HCT116 (cell line): ENCODE measurements at regions not wholly inside any gene's neighbourhood (a gene's known extent, or its start where the extent isn't known, plus 50 kb on each side); places are given as distances from the start of the nearest gene placed in this dataset.

Experiments
- ATAC-seq: fragments of 200-7000 bp; cut with Tn5 transposase; 2 replicates; pipeline ENCODE4 v1.9.1; 2020; ENCODE audit warnings: mild to moderate bottlenecking, moderate library complexity
- BruUV-seq: library from RNA; stranded (reverse); fragments of 400-500 nt; replicated peaks from 2 replicates; lab custom pipeline; 2021; lab: Mats Ljungman, UMichigan
- CTCF ChIA-PET: fragments of 300-600 bp; sonication (Branson Sonifier 250); formaldehyde crosslinking; loops from one replicate; lab custom pipeline; 2021; ENCODE audit warnings: antibody characterized with exemption; lab: Charles Lee
- POLR2A ChIA-PET: fragments of 300-600, 350-600 bp; sonication (Branson Sonifier 250); formaldehyde crosslinking; loops from one replicate; lab custom pipeline; 2021; ENCODE audit warnings: antibody characterized with exemption; lab: Charles Lee
- RAD21 ChIA-PET, 2 experiments: fragments of 300-600 bp; sonication (Branson Sonifier 250); formaldehyde crosslinking; loops; one replicate each; lab custom pipeline; 2023; ENCODE audit warnings: low total read pairs in 2 of 2; ENCODE audit not compliant: uncharacterized antibody in 2 of 2, unreplicated experiment in 2 of 2, low non-redundant PET in 1 of 2; lab: Charles Lee
- DNase-seq: peaks from one replicate; pipeline ENCODE4 v3.0.0-alpha.2; 2010; ENCODE audit warnings: low read depth, low spot score
- H2AFZ ChIP-seq: fragments of 200-600 bp; shearing (Covaris generic), sonication (generic); 2 replicates; pipeline ENCODE4 v1.6.1; 2017; ENCODE audit warnings: low read depth, mixed run types, mixed read lengths, antibody characterized with exemption, low read length; ENCODE audit not compliant: poor library complexity, severe bottlenecking
- H3K27ac ChIP-seq: 2 replicates; pipeline ENCODE4 v1.5.1; 2012; ENCODE audit warnings: low read depth, low read length
- H3K27me3 ChIP-seq: fragments of 200-600 bp; sonication (generic); 2 replicates; pipeline ENCODE4 v1.6.1; 2016; ENCODE audit warnings: mixed run types, low read length, mixed read lengths; ENCODE audit not compliant: insufficient read depth
- H3K36me3 ChIP-seq, 2 experiments: fragments of 200-500 bp in 1 of 2; fragments of 200-600 bp in 1 of 2; sonication (Bioruptor generic) in 1 of 2; sonication (generic) in 1 of 2; 2 replicates each; pipeline versions ENCODE4 v1.5.1 to v1.6.1; 2014 to 2016; ENCODE audit warnings: low read length in 2 of 2, inconsistent platforms in 1 of 2, mixed read lengths in 1 of 2, mixed run types in 1 of 2; ENCODE audit not compliant: insufficient read depth in 2 of 2, control insufficient read depth in 1 of 2
- H3K4me1 ChIP-seq, 2 experiments: fragments of 200-600 bp in 1 of 2; sonication (generic) in 1 of 2; 2 replicates each; pipeline versions ENCODE4 v1.5.1 to v1.6.1; 2012 to 2017; ENCODE audit warnings: low read length in 2 of 2, inconsistent platforms in 1 of 2, mild to moderate bottlenecking in 1 of 2, mixed read lengths in 1 of 2, mixed run types in 1 of 2, moderate library complexity in 1 of 2; ENCODE audit not compliant: insufficient read depth in 2 of 2, control insufficient read depth in 1 of 2
- H3K4me2 ChIP-seq: fragments of 200-600 bp; sonication (generic); 2 replicates; pipeline ENCODE4 v1.6.1; 2017; ENCODE audit warnings: mixed run types, low read length, mixed read lengths
- H3K4me3 ChIP-seq, 2 experiments: fragments of 200-600 bp in 1 of 2; sonication (generic) in 1 of 2; replicated peaks in 1 of 2; 2 replicates each; pipeline ENCODE4 v1.5.1; 2011 to 2016; ENCODE audit warnings: low read length in 2 of 2, control low read depth in 1 of 2, low read depth in 1 of 2, mild to moderate bottlenecking in 1 of 2, mixed read lengths in 1 of 2, mixed run types in 1 of 2
- H3K79me2 ChIP-seq: fragments of 200-600 bp; sonication (generic); 2 replicates; pipeline ENCODE4 v1.6.1; 2017; ENCODE audit warnings: mild to moderate bottlenecking, mixed run types, low read length, moderate library complexity, mixed read lengths; ENCODE audit not compliant: insufficient read depth
- H3K9ac ChIP-seq: fragments of 200-600 bp; sonication (generic); 2 replicates; pipeline ENCODE4 v1.6.1; 2016; ENCODE audit warnings: low read length, mixed read lengths
- H3K9me2 ChIP-seq: fragments of 200-600 bp; sonication (generic), shearing (Covaris generic); 2 replicates; pipeline ENCODE4 v1.6.1; 2017; ENCODE audit warnings: mixed run types, mild to moderate bottlenecking, moderate library complexity; ENCODE audit not compliant: insufficient read depth
- H3K9me3 ChIP-seq, 2 experiments: fragments of 200-500 bp in 1 of 2; fragments of 200-600 bp in 1 of 2; sonication (Bioruptor generic) in 1 of 2; sonication (generic) in 1 of 2; 2 replicates each; pipeline ENCODE4 v1.6.1; 2014 to 2017; ENCODE audit warnings: low read length in 2 of 2, mixed read lengths in 2 of 2, inconsistent platforms in 1 of 2, low read depth in 1 of 2, mild to moderate bottlenecking in 1 of 2, mixed run types in 1 of 2, moderate library complexity in 1 of 2; ENCODE audit not compliant: control insufficient read depth in 1 of 2, insufficient read depth in 1 of 2
- H4K20me1 ChIP-seq: fragments of 200-600 bp; sonication (generic), shearing (Covaris generic); 2 replicates; pipeline ENCODE4 v1.6.1; 2017; ENCODE audit warnings: mixed run types, mild to moderate bottlenecking, moderate library complexity; ENCODE audit not compliant: insufficient read depth
- CBX3 ChIP-seq: IDR thresholded peaks from 2 replicates; pipeline ENCODE4 v1.6.1; 2012; ENCODE audit warnings: low read depth
- EGR1 ChIP-seq: IDR thresholded peaks from 2 replicates; pipeline ENCODE4 v1.6.1; 2012; ENCODE audit warnings: low read depth
- ELF1 ChIP-seq: IDR thresholded peaks from 2 replicates; pipeline ENCODE4 v1.6.1; 2012; ENCODE audit warnings: low read depth, borderline replicate concordance
- EZH2 ChIP-seq: fragments of 200-600 bp; sonication (generic); IDR thresholded peaks from 2 replicates; pipeline ENCODE4 v1.6.1; 2017; ENCODE audit warnings: antibody characterized with exemption, mixed run types
- JUND ChIP-seq: IDR thresholded peaks from 2 replicates; pipeline ENCODE4 v1.6.1; 2012
- POLR2AphosphoS5 ChIP-seq: IDR thresholded peaks from 2 replicates; pipeline ENCODE4 v1.6.1; 2011; ENCODE audit warnings: mild to moderate bottlenecking, low read depth, low read length, moderate library complexity
- RAD21 ChIP-seq: IDR thresholded peaks from 2 replicates; pipeline ENCODE4 v1.6.1; 2012; ENCODE audit warnings: low read depth, mild to moderate bottlenecking
- SIN3A ChIP-seq: IDR thresholded peaks from 2 replicates; pipeline ENCODE4 v1.6.1; 2012; ENCODE audit warnings: low read depth
- SP1 ChIP-seq: IDR thresholded peaks from 2 replicates; pipeline ENCODE4 v1.6.1; 2012; ENCODE audit warnings: low read depth
- TCF7L2 ChIP-seq: IDR thresholded peaks from 2 replicates; pipeline ENCODE4 v1.7.0; 2011; ENCODE audit warnings: borderline replicate concordance, inconsistent platforms; ENCODE audit not compliant: insufficient read depth, insufficient read length; ENCODE audit errors: extremely low read depth
- YY1 ChIP-seq: IDR thresholded peaks from 2 replicates; pipeline ENCODE4 v1.6.1; 2011; ENCODE audit warnings: low read length, low read depth, moderate library complexity, mild to moderate bottlenecking; ENCODE audit not compliant: insufficient replicate concordance; ENCODE audit errors: extremely low read depth
- ZFX ChIP-seq: fragments of 450-650 bp; IDR thresholded peaks from 2 replicates; pipeline ENCODE4 v1.6.1; 2017
- ZNF274 ChIP-seq: fragments of 200-500 bp; sonication (Bioruptor generic); IDR thresholded peaks from 2 replicates; pipeline ENCODE4 v1.6.1; 2014; ENCODE audit warnings: mild to moderate bottlenecking, low read depth, low read length, inconsistent platforms
- intact Hi-C: fragments of 100-400 bp; cut with micrococcal nuclease; formaldehyde crosslinking; loops from 2 replicates; pipeline ENCODE4 v1.10.0; 2022
- TF ChIP-seq, protein P1 (sequence below): IDR thresholded peaks from 2 replicates; pipeline ENCODE4 v1.6.1; 2012; ENCODE audit warnings: low read depth
- TF ChIP-seq, protein P2 (sequence below): IDR thresholded peaks from 2 replicates; pipeline ENCODE4 v1.6.1; 2012
- TF ChIP-seq, protein P3 (sequence below): IDR thresholded peaks from 2 replicates; pipeline ENCODE4 v1.6.1; 2012

GRCh38 chr5:44952376-44952775 lies 143.6 kb downstream of the MRPS30 start (continued):
- TF ChIP-seq, protein P1, sequence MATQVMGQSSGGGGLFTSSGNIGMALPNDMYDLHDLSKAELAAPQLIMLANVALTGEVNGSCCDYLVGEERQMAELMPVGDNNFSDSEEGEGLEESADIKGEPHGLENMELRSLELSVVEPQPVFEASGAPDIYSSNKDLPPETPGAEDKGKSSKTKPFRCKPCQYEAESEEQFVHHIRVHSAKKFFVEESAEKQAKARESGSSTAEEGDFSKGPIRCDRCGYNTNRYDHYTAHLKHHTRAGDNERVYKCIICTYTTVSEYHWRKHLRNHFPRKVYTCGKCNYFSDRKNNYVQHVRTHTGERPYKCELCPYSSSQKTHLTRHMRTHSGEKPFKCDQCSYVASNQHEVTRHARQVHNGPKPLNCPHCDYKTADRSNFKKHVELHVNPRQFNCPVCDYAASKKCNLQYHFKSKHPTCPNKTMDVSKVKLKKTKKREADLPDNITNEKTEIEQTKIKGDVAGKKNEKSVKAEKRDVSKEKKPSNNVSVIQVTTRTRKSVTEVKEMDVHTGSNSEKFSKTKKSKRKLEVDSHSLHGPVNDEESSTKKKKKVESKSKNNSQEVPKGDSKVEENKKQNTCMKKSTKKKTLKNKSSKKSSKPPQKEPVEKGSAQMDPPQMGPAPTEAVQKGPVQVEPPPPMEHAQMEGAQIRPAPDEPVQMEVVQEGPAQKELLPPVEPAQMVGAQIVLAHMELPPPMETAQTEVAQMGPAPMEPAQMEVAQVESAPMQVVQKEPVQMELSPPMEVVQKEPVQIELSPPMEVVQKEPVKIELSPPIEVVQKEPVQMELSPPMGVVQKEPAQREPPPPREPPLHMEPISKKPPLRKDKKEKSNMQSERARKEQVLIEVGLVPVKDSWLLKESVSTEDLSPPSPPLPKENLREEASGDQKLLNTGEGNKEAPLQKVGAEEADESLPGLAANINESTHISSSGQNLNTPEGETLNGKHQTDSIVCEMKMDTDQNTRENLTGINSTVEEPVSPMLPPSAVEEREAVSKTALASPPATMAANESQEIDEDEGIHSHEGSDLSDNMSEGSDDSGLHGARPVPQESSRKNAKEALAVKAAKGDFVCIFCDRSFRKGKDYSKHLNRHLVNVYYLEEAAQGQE = no peak
- TF ChIP-seq, all 23 proteins: peak for 2

DNA sequence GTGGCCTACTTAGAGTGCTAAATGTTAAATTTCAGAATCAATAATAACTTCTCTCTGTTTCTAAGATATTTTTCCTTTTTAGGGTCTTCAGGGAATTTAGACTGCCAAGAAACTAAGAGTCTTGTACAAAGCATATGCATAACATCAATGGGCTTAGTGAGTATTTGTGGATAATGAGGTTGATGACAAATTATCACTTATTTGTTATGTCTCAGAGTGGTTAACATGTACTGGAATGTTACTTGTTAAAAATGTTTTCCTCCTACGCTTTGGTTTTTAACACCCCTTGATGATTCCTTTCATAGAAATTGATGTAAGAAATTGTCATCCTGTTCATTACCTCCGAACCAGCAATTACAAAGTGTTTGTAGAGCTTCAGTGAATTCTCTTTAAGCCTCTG lies 144.3 kb downstream of the MRPS30 start:
- Histone ChIP-seq H3K4me1 (no peaks in the 10 kb centered on the region), H3K79me2 (no peaks in the 10 kb centered on the region), H3K9me2 (no peaks in the 10 kb centered on the region), H3K4me2 (no peak overlapping the region), H3K9ac (no peak overlapping the region), H3K27me3 (no peaks in the 10 kb centered on the region), H3K27ac (no peak overlapping the region), H3K36me3 (no peaks in the 10 kb centered on the region), H3K9me3 (no peaks in the 10 kb centered on the region), H4K20me1 (no peaks in the 10 kb centered on the region), H3K4me3 (no peak overlapping the region), H2AFZ (no peak overlapping the region)
- CTCF ChIA-PET = interaction anchor here (2.3 kb wide), 1 partner anchor 568 kb away, joined by 6 read pairs; no protein-coding TSS in a partner anchor
- POLR2A ChIA-PET = no interaction called here
- RAD21 ChIA-PET = interaction anchor here in 1 of 2 experiments (0.7 kb wide), 1 partner anchor 90 kb away, joined by 4 read pairs; no protein-coding TSS in a partner anchor
- no TSS peak for BruUV-seq
- DNase-seq (no peak), ATAC-seq (no peak)
- intact Hi-C loops = loop anchor here (5.0 to 10.0 kb wide), 2 partner anchors 682 to 824 kb away; no protein-coding TSS in a partner anchor
- no peak for TF ChIP-seq EGR1
- no peak for TF ChIP-seq EZH2
- no peak for TF ChIP-seq CBX3
- TF ChIP-seq TCF7L2 = no peak
- no peak for TF ChIP-seq RAD21
- no peak for TF ChIP-seq SP1
- TF ChIP-seq ZFX = no peak
- TF ChIP-seq, protein P1 = no peak
- TF ChIP-seq ELF1 = no peak
- TF ChIP-seq ZNF274 = no peak
- TF ChIP-seq, protein P2, sequence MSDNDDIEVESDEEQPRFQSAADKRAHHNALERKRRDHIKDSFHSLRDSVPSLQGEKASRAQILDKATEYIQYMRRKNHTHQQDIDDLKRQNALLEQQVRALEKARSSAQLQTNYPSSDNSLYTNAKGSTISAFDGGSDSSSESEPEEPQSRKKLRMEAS = no peak
- TF ChIP-seq SIN3A = no peak
- TF ChIP-seq, protein P3, sequence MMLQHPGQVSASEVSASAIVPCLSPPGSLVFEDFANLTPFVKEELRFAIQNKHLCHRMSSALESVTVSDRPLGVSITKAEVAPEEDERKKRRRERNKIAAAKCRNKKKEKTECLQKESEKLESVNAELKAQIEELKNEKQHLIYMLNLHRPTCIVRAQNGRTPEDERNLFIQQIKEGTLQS = no peak
- TF ChIP-seq YY1 = no peak
- TF ChIP-seq POLR2AphosphoS5 = no peak
- no peak for TF ChIP-seq JUND
